ENCODE measurements at regions not wholly inside any gene's neighbourhood (a gene's known extent, or its start where the extent isn't known, plus 50 kb on each side); places are given as distances from the start of the nearest gene placed in this dataset.

GRCh38 chr12:48286665-48287064, 64.1 kb downstream of the ZNF641 start:
- DNase-seq, result peak; percentile 19

GRCh38 chr12:48285751-48286650, 64.7 kb downstream of the ZNF641 start:
- DNase-seq, result peak; percentile 55

GRCh38 chr12:48281811-48282210, 68.9 kb downstream of the ZNF641 start:
- DNase-seq, result no peak

DNA sequence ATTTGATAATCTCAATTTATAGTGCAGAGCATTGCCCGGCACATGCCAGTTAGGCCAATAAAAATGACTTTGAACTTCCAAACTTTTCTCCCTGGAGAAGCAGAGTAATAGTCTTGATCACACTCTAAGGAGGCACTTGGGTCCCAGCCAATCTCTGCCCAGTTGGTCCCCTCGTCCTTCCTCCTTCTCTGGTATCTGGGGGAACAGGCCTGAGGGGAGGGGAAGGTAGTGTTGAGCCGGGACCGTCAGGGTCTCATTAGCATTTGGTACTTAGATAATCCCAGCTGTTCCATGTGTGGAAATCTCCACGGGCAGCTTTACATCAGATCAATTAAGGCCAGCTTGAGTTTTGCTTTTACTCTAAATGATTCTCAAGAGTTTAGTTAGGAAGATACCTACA, 70.1 kb downstream of the ZNF641 start:
- no peak for DNase-seq

DNA sequence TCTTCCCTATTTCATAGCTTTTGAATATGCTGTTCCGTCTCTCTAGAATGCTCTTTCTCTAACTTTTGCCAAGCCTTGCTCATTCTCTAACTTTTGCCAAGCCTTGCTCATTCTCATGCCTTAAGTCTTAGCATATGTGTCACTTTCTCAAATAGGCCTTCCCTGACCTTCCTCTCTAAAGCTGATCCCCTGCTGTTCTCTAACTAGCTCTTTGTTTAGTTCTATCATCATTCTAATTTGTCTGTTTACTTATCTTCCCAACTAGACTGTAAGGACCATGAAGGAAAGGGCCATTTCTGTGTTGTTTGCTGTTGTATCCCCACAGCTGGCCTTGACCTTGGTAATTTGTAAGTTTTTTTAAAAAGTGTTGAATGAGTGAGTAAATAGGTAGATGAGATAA, 71.1 kb downstream of the ZNF641 start:
- DNase-seq, result no peak

GRCh38 chr12:48279101-48279500, 71.6 kb downstream of the ZNF641 start:
- no peak for DNase-seq

GRCh38 chr12:48276621-48277020, 73.5 kb upstream of the OR10AD1 start:
- DNase-seq, result no peak

DNA sequence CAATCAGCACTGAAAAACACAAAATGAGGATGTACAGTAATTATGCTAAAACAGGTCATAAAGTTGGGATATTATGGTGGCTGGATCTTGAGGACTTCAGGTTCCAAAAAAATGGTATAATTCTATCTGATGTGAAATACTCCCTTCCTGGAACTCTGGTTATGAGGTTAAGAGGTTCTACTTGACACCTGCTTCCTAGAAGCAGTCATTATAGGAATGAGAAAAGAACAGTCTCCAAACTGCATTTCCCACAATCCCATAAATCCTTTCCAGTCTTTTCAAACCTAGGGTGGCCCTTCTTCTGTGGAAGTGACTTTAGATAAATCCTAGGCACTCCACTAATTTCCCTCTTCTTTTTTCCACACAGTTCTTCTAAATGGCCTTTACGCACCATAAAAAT, 63.7 kb upstream of the OR10AD1 start:
- no peak for DNase-seq

DNA sequence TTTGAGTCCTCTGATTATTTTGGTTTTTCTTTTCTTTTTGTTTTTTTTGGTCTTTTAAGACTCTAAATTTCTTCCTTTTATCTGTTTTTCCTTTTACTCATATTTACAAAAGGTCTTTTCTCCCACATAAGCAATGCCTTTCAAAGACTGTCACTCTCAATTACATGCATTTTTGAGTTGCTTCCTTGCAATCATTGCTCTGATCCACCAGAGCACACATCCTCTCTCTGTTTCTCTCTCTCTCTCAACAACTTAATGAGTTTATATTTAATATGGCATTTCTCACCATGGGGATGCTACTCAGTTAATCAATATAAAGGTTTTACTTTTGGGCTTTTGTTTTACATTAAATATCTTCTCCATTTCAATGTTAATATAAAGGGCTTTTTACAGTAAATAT, 62.7 kb upstream of the OR10AD1 start:
- no peak for DNase-seq

DNA sequence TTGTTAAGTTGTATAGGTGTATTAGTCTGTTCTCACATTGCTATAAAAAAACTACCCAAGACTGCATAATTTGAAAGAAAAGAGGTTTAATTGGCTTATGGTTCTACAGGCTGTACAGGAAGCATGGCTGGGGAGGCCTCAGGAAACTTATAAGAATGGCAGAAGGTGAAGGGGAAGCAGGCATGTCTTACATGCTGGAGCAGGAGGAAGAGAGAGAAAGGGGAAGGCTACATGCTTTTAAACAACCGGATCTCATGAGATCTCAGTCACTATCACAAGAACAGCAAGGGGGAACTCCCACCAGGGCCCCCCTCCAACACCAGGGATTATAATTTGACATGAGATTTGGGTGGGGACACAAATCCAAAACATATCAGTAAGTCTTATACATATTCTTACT, 60.5 kb upstream of the OR10AD1 start:
- DNase-seq, result peak; percentile 12

- no peak for DNase-seq
These were observed 58.7 kb upstream of the OR10AD1 start for GRCh38 chr12:48261773-48262172.

Data from MV-4-11 (cell line).